Activated CD8-positive, alpha-beta memory T cell treated with anti-CD3 and anti-CD28 coated beads for 48 hours (primary cell): ENCODE measurements at regions not wholly inside any gene's neighbourhood (a gene's known extent, or its start where the extent isn't known, plus 50 kb on each side); places are given as distances from the start of the nearest gene placed in this dataset.

ENCODE experiments used
- DNase-seq, 3 experiments: peaks; one replicate each; pipeline ENCODE4 v3.0.0-alpha.2; 2020; ENCODE audit warnings: low read depth in 2 of 3, low spot score in 2 of 3

- no peak for DNase-seq
These were observed 157.9 kb downstream of the MRPL14 start for GRCh38 chr6:43969158-43969981.

- no peak for DNase-seq
These were observed 158.9 kb downstream of the MRPL14 start for GRCh38 chr6:43968110-43968965.

GRCh38 chr6:43967719-43968091, 159.5 kb downstream of the MRPL14 start:
- DNase-seq = no peak

- DNase-seq = no peak
These were observed 160.2 kb downstream of the MRPL14 start for GRCh38 chr6:43966853-43967718.

- DNase-seq = no peak
These were observed 160.9 kb downstream of the MRPL14 start for GRCh38 chr6:43966374-43966658.

GRCh38 chr6:43965628-43966373, 161.5 kb downstream of the MRPL14 start:
- DNase-seq = no peak

- DNase-seq = no peak
These were observed 162.3 kb downstream of the MRPL14 start for GRCh38 chr6:43964659-43965570.

GRCh38 chr6:43963877-43964658, 163.2 kb downstream of the MRPL14 start:
- DNase-seq = no peak

GRCh38 chr6:43963203-43963602, 164.0 kb downstream of the MRPL14 start:
- no peak for DNase-seq

GRCh38 chr6:43962458-43962857, 164.8 kb downstream of the MRPL14 start:
- DNase-seq = no peak

GRCh38 chr6:43957273-43957672, 170.0 kb downstream of the MRPL14 start:
- DNase-seq = no peak

- no peak for DNase-seq
These were observed 170.8 kb downstream of the MRPL14 start for GRCh38 chr6:43956478-43956877.

GRCh38 chr6:43954311-43955131, 172.7 kb downstream of the MRPL14 start:
- no peak for DNase-seq

GRCh38 chr6:43953794-43954310, 173.4 kb downstream of the MRPL14 start:
- DNase-seq = no peak

GRCh38 chr6:43953256-43953655, 174.0 kb downstream of the MRPL14 start:
- DNase-seq = no peak

GRCh38 chr6:43952746-43953145, 174.5 kb downstream of the MRPL14 start:
- no peak for DNase-seq

- no peak for DNase-seq
These were observed 175.2 kb downstream of the MRPL14 start for GRCh38 chr6:43951756-43952675.
